ENCODE measurements at regions not wholly inside any gene's neighbourhood (a gene's known extent, or its start where the extent isn't known, plus 50 kb on each side); places are given as distances from the start of the nearest gene placed in this dataset.

- DNase-seq = peak; percentile 73
- Histone ChIP-seq H3F3A (ENCODE audit: insufficient read depth) (peaks cover 7% of the 10 kb centered on the region), H3K4me2 (ENCODE audit: unreplicated experiment) (peak overlapping the region; percentile 17), H3K4me1 (ENCODE audit: insufficient read depth) (peaks cover 17% of the 10 kb centered on the region), H3K9me2 (ENCODE audit: insufficient read depth) (no peaks in the 10 kb centered on the region), H2AFZ (no peak overlapping the region), H3K4me3 (no peak overlapping the region), H3K36me3 (ENCODE audit: low read depth) (no peaks in the 10 kb centered on the region), H3K79me2 (ENCODE audit: insufficient read depth) (no peaks in the 10 kb centered on the region), H3K9ac (peak overlapping the region; percentile 24; the same call in 1 of the 2 replicates), H4K20me1 (ENCODE audit: insufficient read depth) (no peaks in the 10 kb centered on the region), H3K27me3 (replicated peaks; ENCODE audit: insufficient read depth) (no peaks in the 10 kb centered on the region), H3K9me3 (ENCODE audit: low read depth) (no peaks in the 10 kb centered on the region), H3K27ac (peak overlapping the region; percentile 71)
- 46 to 48% methylated on average over 4 of the region's 4 CpGs for WGBS, 2 experiments (ENCODE audit: low coverage in 1 of 2, low lambda C conversion rate in 2 of 2, missing lambda C conversion rate in 2 of 2)
- TF ChIP-seq EZH2 (IDR thresholded peaks at IDR 0.05; ENCODE audit: insufficient read depth, poor library complexity, severe bottlenecking) = no peak
- no peak for TF ChIP-seq EZH2phosphoT487 (IDR thresholded peaks at IDR 0.05; ENCODE audit: insufficient read depth, low read depth)
- in situ Hi-C loops (cut with MboI) = loop anchor here (25.0 kb wide), 1 partner anchor 578 kb away; no protein-coding TSS in a partner anchor
These were observed 62.9 kb upstream of the XCR1 start for GRCh38 chr3:46090161-46090591.

DNA sequence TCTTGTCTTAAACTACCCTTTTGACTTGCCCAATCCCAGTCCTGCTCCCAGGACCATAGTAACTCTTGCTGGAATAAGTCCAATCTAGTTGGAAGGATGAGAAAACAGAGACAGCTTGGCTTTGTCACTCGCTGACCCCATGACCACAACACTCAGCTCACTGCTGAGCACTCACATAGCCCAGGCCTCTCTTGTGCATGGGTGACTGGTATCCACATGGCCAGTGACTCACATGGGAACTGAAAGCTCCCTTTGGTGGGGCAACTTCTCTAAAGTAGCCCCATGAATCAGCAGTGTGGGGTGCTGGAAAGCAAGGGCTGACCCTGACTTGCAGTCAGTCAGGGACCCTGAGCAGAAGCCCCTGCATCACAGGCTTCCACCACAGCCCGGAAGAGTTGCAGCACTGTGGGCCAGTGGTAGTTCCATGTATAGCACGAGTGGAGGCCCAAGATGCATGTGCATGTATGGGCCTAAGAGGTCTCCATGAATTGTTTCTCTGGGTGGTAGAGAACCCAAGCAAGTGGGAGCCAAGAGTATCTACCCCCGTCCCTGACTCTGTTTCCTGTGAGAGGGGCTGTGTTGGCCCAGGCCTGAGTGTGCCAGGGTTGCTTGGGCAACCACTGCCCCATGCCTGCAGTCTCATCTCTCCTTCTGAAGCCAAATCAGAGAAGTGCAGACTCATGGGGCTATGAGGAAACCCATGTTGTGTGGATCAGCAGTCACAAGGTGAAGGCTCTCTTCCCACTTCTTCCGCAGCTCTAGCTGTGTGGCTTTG is 62.1 kb upstream of the XCR1 start:
- Histone ChIP-seq H3K27ac (peak overlapping the region; percentile 71), H3F3A (ENCODE audit: insufficient read depth) (peaks cover 7% of the 10 kb centered on the region), H4K20me1 (ENCODE audit: insufficient read depth) (no peaks in the 10 kb centered on the region), H3K36me3 (ENCODE audit: low read depth) (no peaks in the 10 kb centered on the region), H3K9me3 (ENCODE audit: low read depth) (no peaks in the 10 kb centered on the region), H3K27me3 (replicated peaks; ENCODE audit: insufficient read depth) (no peaks in the 10 kb centered on the region), H3K79me2 (ENCODE audit: insufficient read depth) (no peaks in the 10 kb centered on the region), H2AFZ (no peak overlapping the region), H3K9ac (peak overlapping the region; percentile 24; the same call in 1 of the 2 replicates), H3K4me1 (ENCODE audit: insufficient read depth) (peaks cover 17% of the 10 kb centered on the region), H3K4me2 (ENCODE audit: unreplicated experiment) (peak overlapping the region; percentile 17), H3K4me3 (no peak overlapping the region), H3K9me2 (ENCODE audit: insufficient read depth) (no peaks in the 10 kb centered on the region)
- peak; percentile 98 for DNase-seq
- WGBS, 2 experiments (ENCODE audit: low coverage in 1 of 2, low lambda C conversion rate in 2 of 2, missing lambda C conversion rate in 2 of 2) = 67 to 68% methylated on average over 5 of the region's 5 CpGs
- in situ Hi-C loops (cut with MboI) = loop anchor here (10.0 to 25.0 kb wide), 2 partner anchors 275 to 577 kb away; no protein-coding TSS in a partner anchor
- TF ChIP-seq EZH2phosphoT487 (IDR thresholded peaks at IDR 0.05; ENCODE audit: insufficient read depth, low read depth) = no peak
- TF ChIP-seq EZH2 (IDR thresholded peaks at IDR 0.05; ENCODE audit: insufficient read depth, poor library complexity, severe bottlenecking) = no peak

DNA sequence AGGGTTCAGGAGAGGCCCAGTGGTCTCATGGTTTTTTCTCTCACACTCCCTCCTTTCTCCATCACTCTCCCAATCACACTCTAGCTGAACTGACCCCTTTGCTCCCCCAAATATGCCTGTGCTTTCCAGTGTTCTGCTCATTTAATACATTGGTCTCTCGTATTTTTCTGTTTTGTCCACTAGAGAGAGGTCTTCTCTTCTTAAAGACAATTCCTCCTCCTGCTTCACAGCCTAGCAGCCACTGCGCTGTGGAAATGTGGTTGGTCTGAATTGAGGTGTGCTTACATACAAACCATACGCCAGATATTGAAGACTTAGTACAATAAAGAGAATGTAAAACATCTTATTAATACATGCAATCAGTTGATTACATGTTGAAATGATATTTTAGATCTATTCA is 60.6 kb upstream of the XCR1 start:
- H4K20me1 ChIP-seq (ENCODE audit: insufficient read depth) = no peaks in the 10 kb centered on the region
- in situ Hi-C loops (cut with MboI) = loop anchor here (10.0 to 25.0 kb wide), 2 partner anchors 277 to 576 kb away; no protein-coding TSS in a partner anchor
- peak; percentile 23 for DNase-seq

GRCh38 chr3:46086986-46087385 is 59.7 kb upstream of the XCR1 start:
- no peak overlapping the region for H3K4me2 ChIP-seq (ENCODE audit: unreplicated experiment)
- no peak overlapping the region for H3K27ac ChIP-seq
- no peak overlapping the region for H3K4me3 ChIP-seq
- no peak overlapping the region for H2AFZ ChIP-seq
- H3K4me1 ChIP-seq (ENCODE audit: insufficient read depth) = peaks cover 17% of the 10 kb centered on the region
- H3F3A ChIP-seq (ENCODE audit: insufficient read depth) = peaks cover 7% of the 10 kb centered on the region
- H3K79me2 ChIP-seq (ENCODE audit: insufficient read depth) = no peaks in the 10 kb centered on the region
- no peak for DNase-seq
- TF ChIP-seq EZH2 (IDR thresholded peaks at IDR 0.05; ENCODE audit: insufficient read depth, poor library complexity, severe bottlenecking) (no peak), EZH2phosphoT487 (IDR thresholded peaks at IDR 0.05; ENCODE audit: insufficient read depth, low read depth) (no peak)
- no peaks in the 10 kb centered on the region for H3K27me3 ChIP-seq (replicated peaks; ENCODE audit: insufficient read depth)
- no peaks in the 10 kb centered on the region for H4K20me1 ChIP-seq (ENCODE audit: insufficient read depth)
- H3K9me3 ChIP-seq (ENCODE audit: low read depth) = no peaks in the 10 kb centered on the region
- in situ Hi-C loops (cut with MboI) = loop anchor here (10.0 to 25.0 kb wide), 2 partner anchors 278 to 575 kb away; no protein-coding TSS in a partner anchor
- H3K9ac ChIP-seq = no peak overlapping the region
- 94 to 98% methylated on average over 5 of the region's 5 CpGs for WGBS, 2 experiments (ENCODE audit: low coverage in 1 of 2, low lambda C conversion rate in 2 of 2, missing lambda C conversion rate in 2 of 2)
- H3K9me2 ChIP-seq (ENCODE audit: insufficient read depth) = no peaks in the 10 kb centered on the region
- no peaks in the 10 kb centered on the region for H3K36me3 ChIP-seq (ENCODE audit: low read depth)

More for the DNA sequence above, 60.6 kb upstream of the XCR1 start:
- Histone ChIP-seq H3K27ac (no peak overlapping the region), H3K9me3 (ENCODE audit: low read depth) (no peaks in the 10 kb centered on the region), H3K27me3 (replicated peaks; ENCODE audit: insufficient read depth) (no peaks in the 10 kb centered on the region), H2AFZ (no peak overlapping the region), H3K9me2 (ENCODE audit: insufficient read depth) (no peaks in the 10 kb centered on the region), H3K79me2 (ENCODE audit: insufficient read depth) (no peaks in the 10 kb centered on the region), H3K4me2 (ENCODE audit: unreplicated experiment) (no peak overlapping the region), H3K9ac (no peak overlapping the region), H3F3A (ENCODE audit: insufficient read depth) (peaks cover 7% of the 10 kb centered on the region), H3K36me3 (ENCODE audit: low read depth) (no peaks in the 10 kb centered on the region), H3K4me1 (ENCODE audit: insufficient read depth) (peaks cover 17% of the 10 kb centered on the region), H3K4me3 (no peak overlapping the region)
- WGBS, 2 experiments (ENCODE audit: low coverage in 1 of 2, low lambda C conversion rate in 2 of 2, missing lambda C conversion rate in 2 of 2) = 80 to 84% methylated on average over 3 of the region's 3 CpGs
- TF ChIP-seq EZH2phosphoT487 (IDR thresholded peaks at IDR 0.05; ENCODE audit: insufficient read depth, low read depth) (no peak), EZH2 (IDR thresholded peaks at IDR 0.05; ENCODE audit: insufficient read depth, poor library complexity, severe bottlenecking) (no peak)
